BJ (cell line): ENCODE measurements at regions not wholly inside any gene's neighbourhood (a gene's known extent, or its start where the extent isn't known, plus 50 kb on each side); places are given as distances from the start of the nearest gene placed in this dataset.

Experiments used
- CTCF ChIA-PET: fragments of 350-600 bp; formaldehyde crosslinking; extraction: SDS; loops from one replicate; lab custom pipeline; 2021; ENCODE audit warnings: antibody characterized with exemption, inconsistent platforms; lab: Yijun Ruan, JAX
- POLR2A ChIA-PET: fragments of 300-600 bp; sonication (Branson Sonifier 250); formaldehyde crosslinking; extraction: SDS; loops from one replicate; lab custom pipeline; 2021; ENCODE audit warnings: antibody characterized with exemption; lab: Charles Lee
- DNase-seq: peaks from one replicate; pipeline ENCODE4 v3.0.0-alpha.2; 2011; ENCODE audit warnings: low read depth
- H3K27me3 ChIP-seq: 2 replicates; pipeline ENCODE4 v1.6.0; 2011; ENCODE audit warnings: low read length; ENCODE audit not compliant: control insufficient read depth, insufficient read depth
- H3K36me3 ChIP-seq: 2 replicates; pipeline ENCODE4 v1.5.1; 2011; ENCODE audit warnings: low read length; ENCODE audit not compliant: control insufficient read depth, insufficient read depth
- H3K4me3 ChIP-seq: 2 replicates; pipeline ENCODE4 v1.5.1; 2011; ENCODE audit warnings: low read depth, mild to moderate bottlenecking, control low read depth, low read length
- TF ChIP-seq, protein P1 (sequence below): IDR thresholded peaks from 2 replicates; pipeline ENCODE4 v1.5.1; 2011; ENCODE audit warnings: low read depth, mild to moderate bottlenecking, control low read depth, inconsistent platforms, low read length, moderate library complexity; ENCODE audit not compliant: insufficient read depth

DNA sequence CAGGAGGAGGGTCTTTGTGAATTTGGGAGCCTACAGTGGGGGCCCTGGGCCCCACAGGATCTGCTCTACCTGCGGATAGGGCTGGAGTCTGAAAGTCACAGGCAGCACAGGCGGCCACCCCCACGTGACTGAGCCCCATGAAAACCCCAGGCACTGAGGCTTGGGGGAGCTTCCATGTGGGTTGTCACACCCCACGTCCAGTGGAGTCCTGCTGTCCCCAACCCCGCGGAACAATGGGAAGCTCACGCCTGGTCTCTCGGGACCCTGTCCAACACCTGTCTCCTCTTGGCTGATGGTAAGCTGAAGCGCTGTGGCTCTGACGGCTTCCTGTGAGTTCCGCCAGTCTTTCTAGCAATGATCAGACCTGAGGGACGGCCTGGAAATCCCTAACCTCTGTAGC is 85.8 kb downstream of the PTGR3 start:
- TF ChIP-seq, protein P1, sequence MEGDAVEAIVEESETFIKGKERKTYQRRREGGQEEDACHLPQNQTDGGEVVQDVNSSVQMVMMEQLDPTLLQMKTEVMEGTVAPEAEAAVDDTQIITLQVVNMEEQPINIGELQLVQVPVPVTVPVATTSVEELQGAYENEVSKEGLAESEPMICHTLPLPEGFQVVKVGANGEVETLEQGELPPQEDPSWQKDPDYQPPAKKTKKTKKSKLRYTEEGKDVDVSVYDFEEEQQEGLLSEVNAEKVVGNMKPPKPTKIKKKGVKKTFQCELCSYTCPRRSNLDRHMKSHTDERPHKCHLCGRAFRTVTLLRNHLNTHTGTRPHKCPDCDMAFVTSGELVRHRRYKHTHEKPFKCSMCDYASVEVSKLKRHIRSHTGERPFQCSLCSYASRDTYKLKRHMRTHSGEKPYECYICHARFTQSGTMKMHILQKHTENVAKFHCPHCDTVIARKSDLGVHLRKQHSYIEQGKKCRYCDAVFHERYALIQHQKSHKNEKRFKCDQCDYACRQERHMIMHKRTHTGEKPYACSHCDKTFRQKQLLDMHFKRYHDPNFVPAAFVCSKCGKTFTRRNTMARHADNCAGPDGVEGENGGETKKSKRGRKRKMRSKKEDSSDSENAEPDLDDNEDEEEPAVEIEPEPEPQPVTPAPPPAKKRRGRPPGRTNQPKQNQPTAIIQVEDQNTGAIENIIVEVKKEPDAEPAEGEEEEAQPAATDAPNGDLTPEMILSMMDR = no peak
- ChIA-PET POLR2A (no interaction called here), CTCF (no interaction called here)
- Histone ChIP-seq H3K27me3 (peaks cover 3% of the 10 kb centered on the region; the same call in 1 of the 2 replicates), H3K4me3 (no peak overlapping the region), H3K36me3 (no peaks in the 10 kb centered on the region)
- DNase-seq = no peak

DNA sequence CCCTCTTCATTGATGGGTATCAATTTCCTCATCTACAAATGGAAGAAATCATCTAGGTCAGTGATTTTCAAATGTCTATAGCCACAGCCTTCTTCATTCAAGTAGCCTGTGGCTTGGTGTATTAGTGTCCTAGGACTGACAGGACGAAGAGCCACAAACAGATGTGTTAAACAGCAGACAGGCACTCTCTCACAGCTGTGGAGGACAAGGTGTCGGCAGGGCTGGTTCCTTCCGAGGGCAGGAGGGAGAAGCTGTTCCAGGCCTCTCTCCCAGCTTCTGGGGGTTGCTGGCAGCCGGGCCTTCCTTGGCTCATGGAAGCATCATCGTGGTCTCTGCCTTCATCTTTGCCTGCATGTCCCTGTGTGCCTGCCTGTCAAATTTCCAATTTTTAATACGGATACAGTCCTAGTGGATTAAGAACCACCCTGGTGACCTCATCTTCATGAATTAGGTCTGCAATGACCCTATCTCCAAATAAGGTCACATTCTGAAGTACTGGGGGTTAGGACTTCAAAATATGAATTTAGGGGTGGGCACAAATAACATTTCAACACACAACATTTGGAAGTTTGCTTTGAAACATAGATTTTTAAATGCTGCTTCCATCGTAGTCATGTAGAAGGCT is 86.5 kb downstream of the PTGR3 start:
- CTCF ChIA-PET = no interaction called here
- no peaks in the 10 kb centered on the region for H3K36me3 ChIP-seq
- POLR2A ChIA-PET = no interaction called here

DNA sequence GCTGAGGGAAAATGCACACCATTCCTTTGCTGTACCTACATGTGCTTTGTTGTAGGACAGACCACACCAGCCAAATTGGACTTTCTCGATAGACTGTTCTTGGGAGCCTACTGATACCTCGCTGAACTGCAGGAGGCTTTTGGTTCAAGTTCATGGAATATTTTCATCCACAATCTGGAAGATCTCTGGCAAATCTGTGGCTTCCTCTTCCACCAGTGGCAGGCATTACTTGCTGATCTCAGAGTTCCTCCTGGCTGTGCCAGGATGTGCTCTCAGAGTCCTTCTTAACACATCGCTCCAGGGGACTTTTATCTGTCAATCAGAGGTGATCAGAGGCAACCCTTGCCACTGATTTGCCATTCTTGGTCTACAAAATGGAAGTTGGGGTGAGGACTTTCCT is 87.7 kb downstream of the PTGR3 start:
- ChIA-PET CTCF (no interaction called here), POLR2A (no interaction called here)
- TF ChIP-seq, protein P1 = no peak
- peaks cover 3% of the 10 kb centered on the region; the same call in 1 of the 2 replicates for H3K27me3 ChIP-seq
- no peaks in the 10 kb centered on the region for H3K36me3 ChIP-seq
- no peak overlapping the region for H3K4me3 ChIP-seq
- DNase-seq = no peak

More for the DNA sequence above, 86.5 kb downstream of the PTGR3 start:
- Histone ChIP-seq H3K27me3 (peaks cover 3% of the 10 kb centered on the region; the same call in 1 of the 2 replicates), H3K4me3 (no peak overlapping the region)
- TF ChIP-seq, protein P1 = no peak
- DNase-seq = no peak

DNA sequence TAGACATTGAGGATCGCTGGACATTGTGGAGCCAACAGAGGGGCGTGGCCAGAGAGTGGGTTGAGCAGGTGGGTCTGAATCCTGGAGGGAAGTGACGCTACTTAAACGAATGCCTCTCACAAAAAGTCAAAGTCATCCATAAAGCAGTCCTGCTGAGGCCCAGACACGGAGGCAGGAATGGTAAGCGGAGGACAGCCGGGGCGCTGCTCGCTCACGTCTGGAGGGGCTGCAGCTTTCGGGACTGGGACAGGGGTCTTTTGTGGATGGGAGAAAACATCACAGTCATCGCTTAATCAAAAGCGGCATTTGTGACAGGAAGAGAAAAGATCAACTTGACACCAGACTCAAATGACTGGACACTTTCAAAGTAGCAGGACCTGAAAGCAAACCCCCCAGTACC is 88.4 kb downstream of the PTGR3 start:
- CTCF ChIA-PET = no interaction called here
- DNase-seq = no peak
- Histone ChIP-seq H3K27me3 (peaks cover 3% of the 10 kb centered on the region; the same call in 1 of the 2 replicates), H3K4me3 (no peak overlapping the region), H3K36me3 (no peaks in the 10 kb centered on the region)
- TF ChIP-seq, protein P1 = no peak
- POLR2A ChIA-PET = no interaction called here

DNA sequence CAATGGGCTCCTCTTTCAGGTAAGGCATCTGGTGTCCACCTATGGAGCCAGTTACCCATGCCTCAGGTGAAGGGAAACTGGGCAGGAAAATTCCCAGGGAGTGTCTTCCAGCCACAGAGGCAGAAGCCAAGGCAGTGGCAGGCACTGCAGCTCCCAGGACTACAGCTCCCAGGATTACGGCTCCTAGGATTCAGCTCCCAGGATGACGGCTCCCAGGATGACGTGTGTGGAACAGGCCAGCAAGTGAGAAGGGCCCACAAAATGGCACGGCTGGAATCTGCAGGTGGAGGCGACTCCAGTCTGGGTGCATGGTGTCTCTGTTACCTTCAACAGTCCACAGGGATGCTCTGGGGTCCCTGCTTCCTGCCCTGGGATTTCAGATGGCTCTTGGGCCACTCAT is 92.1 kb downstream of the PTGR3 start:
- TF ChIP-seq, protein P1 = no peak
- ChIA-PET POLR2A (no interaction called here), CTCF (no interaction called here)
- Histone ChIP-seq H3K4me3 (no peak overlapping the region), H3K27me3 (peaks cover 2% of the 10 kb centered on the region; the same call in 1 of the 2 replicates), H3K36me3 (no peaks in the 10 kb centered on the region)
- DNase-seq = no peak
